ENCODE measurements at regions not wholly inside any gene's neighbourhood (a gene's known extent, or its start where the extent isn't known, plus 50 kb on each side); places are given as distances from the start of the nearest gene placed in this dataset.

- no peaks in the 10 kb centered on the region for H3K4me1 Mint-ChIP-seq (ENCODE audit: low read depth)
- DNase-seq: no peak
- POLR2A ChIA-PET: no interaction called here
- H3K4me3 Mint-ChIP-seq: no peak overlapping the region
- H3K9me3 Mint-ChIP-seq: peaks cover 3% of the 10 kb centered on the region
- intact Hi-C loops (cut with micrococcal nuclease): no loop called here
- no peak overlapping the region for H3K27ac Mint-ChIP-seq
- no peaks in the 10 kb centered on the region for H3K36me3 Mint-ChIP-seq
- no peaks in the 10 kb centered on the region for H3K27me3 Mint-ChIP-seq
- CTCF ChIA-PET: no interaction called here
Observed at GRCh38 chrX:6666624-6667023, 131.7 kb upstream of the VCX3A start.

- DNase-seq: no peak
- POLR2A ChIA-PET: no interaction called here
- Mint-ChIP-seq H3K4me1 (ENCODE audit: low read depth) (no peaks in the 10 kb centered on the region), H3K27ac (no peak overlapping the region), H3K27me3 (no peaks in the 10 kb centered on the region), H3K36me3 (no peaks in the 10 kb centered on the region), H3K4me3 (no peak overlapping the region), H3K9me3 (peaks cover 4% of the 10 kb centered on the region)
- CTCF ChIA-PET: no interaction called here
- intact Hi-C loops (cut with micrococcal nuclease): no loop called here
Observed at GRCh38 chrX:6661736-6662135, 126.8 kb upstream of the VCX3A start.

GRCh38 chrX:6660567-6661264, 125.8 kb upstream of the VCX3A start:
- H3K9me3 Mint-ChIP-seq: peaks cover 4% of the 10 kb centered on the region
- no peak overlapping the region for H3K27ac Mint-ChIP-seq
- no peaks in the 10 kb centered on the region for H3K36me3 Mint-ChIP-seq
- no peak overlapping the region for H3K4me3 Mint-ChIP-seq
- CTCF ChIA-PET: no interaction called here
- H3K4me1 Mint-ChIP-seq (ENCODE audit: low read depth): no peaks in the 10 kb centered on the region
- intact Hi-C loops (cut with micrococcal nuclease): no loop called here
- no peak for DNase-seq
- POLR2A ChIA-PET: no interaction called here
- no peaks in the 10 kb centered on the region for H3K27me3 Mint-ChIP-seq

GRCh38 chrX:6645216-6645615, 110.3 kb upstream of the VCX3A start:
- H3K4me1 Mint-ChIP-seq (ENCODE audit: low read depth): no peaks in the 10 kb centered on the region
- ChIA-PET CTCF (no interaction called here), POLR2A (no interaction called here)
- DNase-seq: no peak
- intact Hi-C loops (cut with micrococcal nuclease): no loop called here
- H3K36me3 Mint-ChIP-seq: no peaks in the 10 kb centered on the region
- no peaks in the 10 kb centered on the region for H3K27me3 Mint-ChIP-seq
- no peak overlapping the region for H3K27ac Mint-ChIP-seq
- H3K4me3 Mint-ChIP-seq: no peak overlapping the region
- peaks cover 7% of the 10 kb centered on the region for H3K9me3 Mint-ChIP-seq

GRCh38 chrX:6644411-6644810, 109.5 kb upstream of the VCX3A start:
- ChIA-PET CTCF (no interaction called here), POLR2A (no interaction called here)
- intact Hi-C loops (cut with micrococcal nuclease): no loop called here
- no peaks in the 10 kb centered on the region for H3K4me1 Mint-ChIP-seq (ENCODE audit: low read depth)
- H3K27ac Mint-ChIP-seq: no peak overlapping the region
- H3K36me3 Mint-ChIP-seq: no peaks in the 10 kb centered on the region
- no peak overlapping the region for H3K4me3 Mint-ChIP-seq
- no peaks in the 10 kb centered on the region for H3K27me3 Mint-ChIP-seq
- DNase-seq: no peak
- peaks cover 7% of the 10 kb centered on the region for H3K9me3 Mint-ChIP-seq

- Mint-ChIP-seq H3K4me1 (ENCODE audit: low read depth) (no peaks in the 10 kb centered on the region), H3K27ac (no peak overlapping the region), H3K4me3 (no peak overlapping the region), H3K36me3 (no peaks in the 10 kb centered on the region), H3K9me3 (peaks cover 13% of the 10 kb centered on the region), H3K27me3 (no peaks in the 10 kb centered on the region)
- ChIA-PET CTCF (no interaction called here), POLR2A (no interaction called here)
- intact Hi-C loops (cut with micrococcal nuclease): no loop called here
- no peak for DNase-seq
Observed at GRCh38 chrX:6640727-6641126, 105.8 kb upstream of the VCX3A start.

- Mint-ChIP-seq H3K36me3 (no peaks in the 10 kb centered on the region), H3K27me3 (no peaks in the 10 kb centered on the region), H3K4me3 (no peak overlapping the region), H3K9me3 (peaks cover 7% of the 10 kb centered on the region), H3K27ac (no peak overlapping the region), H3K4me1 (ENCODE audit: low read depth) (no peaks in the 10 kb centered on the region)
- no peak for DNase-seq
- intact Hi-C loops (cut with micrococcal nuclease): no loop called here
- ChIA-PET CTCF (no interaction called here), POLR2A (no interaction called here)
Observed at GRCh38 chrX:6614506-6614905, 79.6 kb upstream of the VCX3A start.

GRCh38 chrX:6599230-6599860, 64.4 kb upstream of the VCX3A start:
- Mint-ChIP-seq H3K27me3 (no peaks in the 10 kb centered on the region), H3K36me3 (no peaks in the 10 kb centered on the region), H3K27ac (no peak overlapping the region), H3K9me3 (no peaks in the 10 kb centered on the region), H3K4me1 (ENCODE audit: low read depth) (no peaks in the 10 kb centered on the region), H3K4me3 (no peak overlapping the region)
- POLR2A ChIA-PET: no interaction called here
- CTCF ChIA-PET: no interaction called here
- DNase-seq: no peak
- intact Hi-C loops (cut with micrococcal nuclease): no loop called here
